ENCODE measurements at regions not wholly inside any gene's neighbourhood (a gene's known extent, or its start where the extent isn't known, plus 50 kb on each side); places are given as distances from the start of the nearest gene placed in this dataset.

GRCh38 chr3:110910346-110910955 lies 161.2 kb upstream of the NECTIN3 start:
- WGBS, 3 donors = 62 to 80% (median 77%) methylated on average over 4 of the region's 4 CpGs
- no peaks in the 10 kb centered on the region for H3K9me3 ChIP-seq (ENCODE audit: control insufficient read depth in 2 of 2, insufficient read depth in 1 of 2, low read depth in 1 of 2, low read length in 1 of 2)
- no peak overlapping the region for H3K27ac ChIP-seq (ENCODE audit: low read depth in 1 of 3, low read length in 2 of 3)
- no peak overlapping the region for H3K4me3 ChIP-seq (ENCODE audit: low read depth in 1 of 3, low read length in 3 of 3)
- no peaks in the 10 kb centered on the region for H3K36me3 ChIP-seq (ENCODE audit: control insufficient read depth in 3 of 3, insufficient read depth in 2 of 3, low read depth in 1 of 3, low read length in 3 of 3)
- no peak for DNase-seq
- H3K4me1 ChIP-seq (ENCODE audit: control insufficient read depth in 3 of 3, insufficient read depth in 2 of 3, low read depth in 1 of 3, low read length in 2 of 3) = no peaks in the 10 kb centered on the region
- no peaks in the 10 kb centered on the region for H3K27me3 ChIP-seq (ENCODE audit: control insufficient read depth in 3 of 3, insufficient read depth in 3 of 3, low read length in 3 of 3)
- no peak for FAIRE-seq

- DNase-seq = no peak
- FAIRE-seq = no peak
- Histone ChIP-seq H3K4me3 (ENCODE audit: low read depth in 1 of 3, low read length in 3 of 3) (no peak overlapping the region), H3K27me3 (ENCODE audit: control insufficient read depth in 3 of 3, insufficient read depth in 3 of 3, low read length in 3 of 3) (no peaks in the 10 kb centered on the region), H3K9me3 (ENCODE audit: control insufficient read depth in 2 of 2, insufficient read depth in 1 of 2, low read depth in 1 of 2, low read length in 1 of 2) (peaks cover 0 to 10% of the 10 kb centered on the region in 2 donors), H3K4me1 (ENCODE audit: control insufficient read depth in 3 of 3, insufficient read depth in 2 of 3, low read depth in 1 of 3, low read length in 2 of 3) (no peaks in the 10 kb centered on the region), H3K36me3 (ENCODE audit: control insufficient read depth in 3 of 3, insufficient read depth in 2 of 3, low read depth in 1 of 3, low read length in 3 of 3) (no peaks in the 10 kb centered on the region), H3K27ac (ENCODE audit: low read depth in 1 of 3, low read length in 2 of 3) (no peak overlapping the region)
- 86 to 94% (median 87%) methylated on average over 4 of the region's 4 CpGs for WGBS, 3 donors
Observed at GRCh38 chr3:110918963-110919362, 152.7 kb upstream of the NECTIN3 start.

DNA sequence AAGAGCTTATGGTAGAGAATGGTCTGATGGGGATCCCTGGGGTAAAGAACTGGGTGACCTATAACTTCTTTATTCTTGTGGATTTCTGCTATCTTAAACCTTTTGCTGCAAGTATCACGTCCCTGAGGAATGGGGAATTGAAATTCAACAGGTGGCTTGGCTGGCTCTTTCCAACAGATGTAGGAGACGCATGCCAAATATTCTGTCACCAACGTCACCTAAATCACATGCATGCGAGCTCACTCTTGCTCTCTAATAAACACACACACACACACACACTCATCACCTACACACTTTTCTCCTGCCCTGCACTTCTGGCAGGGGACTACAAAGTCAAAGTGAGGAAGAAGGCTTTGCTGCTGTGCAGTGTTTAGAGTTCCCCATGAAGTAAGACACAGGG lies 145.8 kb upstream of the NECTIN3 start:
- no peaks in the 10 kb centered on the region for H3K4me1 ChIP-seq (ENCODE audit: control insufficient read depth in 3 of 3, insufficient read depth in 2 of 3, low read depth in 1 of 3, low read length in 2 of 3)
- H3K4me3 ChIP-seq (ENCODE audit: low read depth in 1 of 3, low read length in 3 of 3) = no peak overlapping the region
- no peak for DNase-seq
- H3K27me3 ChIP-seq (ENCODE audit: control insufficient read depth in 3 of 3, insufficient read depth in 3 of 3, low read length in 3 of 3) = peaks cover 0 to 3% (median 0%) of the 10 kb centered on the region in 3 donors
- no peaks in the 10 kb centered on the region for H3K9me3 ChIP-seq (ENCODE audit: control insufficient read depth in 2 of 2, insufficient read depth in 1 of 2, low read depth in 1 of 2, low read length in 1 of 2)
- H3K36me3 ChIP-seq (ENCODE audit: control insufficient read depth in 3 of 3, insufficient read depth in 2 of 3, low read depth in 1 of 3, low read length in 3 of 3) = no peaks in the 10 kb centered on the region
- no peak overlapping the region for H3K27ac ChIP-seq (ENCODE audit: low read depth in 1 of 3, low read length in 2 of 3)
- no peak for FAIRE-seq
- 76 to 88% (median 76%) methylated on average over 4 of the region's 4 CpGs for WGBS, 3 donors

- Histone ChIP-seq H3K27me3 (ENCODE audit: control insufficient read depth in 3 of 3, insufficient read depth in 3 of 3, low read length in 3 of 3) (peaks cover 0 to 3% (median 0%) of the 10 kb centered on the region in 3 donors), H3K36me3 (ENCODE audit: control insufficient read depth in 3 of 3, insufficient read depth in 2 of 3, low read depth in 1 of 3, low read length in 3 of 3) (no peaks in the 10 kb centered on the region), H3K4me1 (ENCODE audit: control insufficient read depth in 3 of 3, insufficient read depth in 2 of 3, low read depth in 1 of 3, low read length in 2 of 3) (no peaks in the 10 kb centered on the region), H3K9me3 (ENCODE audit: control insufficient read depth in 2 of 2, insufficient read depth in 1 of 2, low read depth in 1 of 2, low read length in 1 of 2) (no peaks in the 10 kb centered on the region), H3K27ac (ENCODE audit: low read depth in 1 of 3, low read length in 2 of 3) (no peak overlapping the region), H3K4me3 (ENCODE audit: low read depth in 1 of 3, low read length in 3 of 3) (no peak overlapping the region)
- FAIRE-seq (no peak), DNase-seq (peak in 1 of 2 donors; percentile 8)
- 63 to 78% (median 69%) methylated on average over 1 of the region's 1 CpG for WGBS, 3 donors
Observed at GRCh38 chr3:110928016-110928662, 143.5 kb upstream of the NECTIN3 start.

DNA sequence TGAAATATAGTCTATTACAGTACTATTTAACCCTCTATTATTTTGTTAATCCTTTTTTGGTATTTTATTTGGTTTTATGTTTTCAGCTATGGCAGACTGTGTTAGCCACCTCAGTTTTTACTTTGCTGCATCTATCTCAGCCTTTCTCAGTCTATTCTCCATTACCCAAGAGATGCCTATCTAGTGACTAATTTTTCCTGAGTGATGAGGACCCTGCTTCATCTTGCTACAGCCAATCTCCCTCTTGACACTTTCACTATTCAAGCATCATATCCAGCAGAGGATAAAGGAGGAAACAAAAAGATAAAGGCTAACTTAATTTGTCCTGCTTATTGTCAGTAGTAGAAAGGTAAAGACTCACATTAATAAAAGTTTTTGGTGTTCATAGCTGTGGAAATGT lies 141.8 kb upstream of the NECTIN3 start:
- Histone ChIP-seq H3K27ac (ENCODE audit: low read depth in 1 of 3, low read length in 2 of 3) (no peak overlapping the region), H3K36me3 (ENCODE audit: control insufficient read depth in 3 of 3, insufficient read depth in 2 of 3, low read depth in 1 of 3, low read length in 3 of 3) (no peaks in the 10 kb centered on the region), H3K9me3 (ENCODE audit: control insufficient read depth in 2 of 2, insufficient read depth in 1 of 2, low read depth in 1 of 2, low read length in 1 of 2) (no peaks in the 10 kb centered on the region), H3K27me3 (ENCODE audit: control insufficient read depth in 3 of 3, insufficient read depth in 3 of 3, low read length in 3 of 3) (peaks cover 0 to 3% (median 0%) of the 10 kb centered on the region in 3 donors), H3K4me1 (ENCODE audit: control insufficient read depth in 3 of 3, insufficient read depth in 2 of 3, low read depth in 1 of 3, low read length in 2 of 3) (no peaks in the 10 kb centered on the region), H3K4me3 (ENCODE audit: low read depth in 1 of 3, low read length in 3 of 3) (no peak overlapping the region)
- no peak for DNase-seq
- FAIRE-seq = no peak

DNA sequence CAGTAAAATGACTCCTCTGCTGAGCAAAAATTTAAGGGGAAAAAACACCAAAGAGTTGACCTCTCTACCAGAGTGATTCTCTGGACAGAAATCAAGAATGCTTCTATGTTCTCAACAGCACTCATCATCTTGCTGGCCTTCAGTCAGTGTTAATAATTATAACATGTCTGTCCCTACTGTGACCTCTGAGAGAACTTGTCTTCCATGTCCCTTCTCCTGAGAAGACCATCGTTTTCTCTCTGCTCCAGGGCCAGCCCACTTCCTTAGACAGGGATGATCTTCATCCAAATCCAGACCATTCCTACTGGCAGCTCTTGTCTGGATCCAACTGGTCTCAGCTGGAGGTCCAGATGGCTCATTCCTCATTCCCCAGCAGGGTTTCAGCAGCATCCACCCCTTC lies 139.0 kb upstream of the NECTIN3 start:
- no peaks in the 10 kb centered on the region for H3K27me3 ChIP-seq (ENCODE audit: control insufficient read depth in 3 of 3, insufficient read depth in 3 of 3, low read length in 3 of 3)
- H3K4me3 ChIP-seq (ENCODE audit: low read depth in 1 of 3, low read length in 3 of 3) = no peak overlapping the region
- FAIRE-seq = no peak
- no peak for DNase-seq
- H3K36me3 ChIP-seq (ENCODE audit: control insufficient read depth in 3 of 3, insufficient read depth in 2 of 3, low read depth in 1 of 3, low read length in 3 of 3) = no peaks in the 10 kb centered on the region
- H3K9me3 ChIP-seq (ENCODE audit: control insufficient read depth in 2 of 2, insufficient read depth in 1 of 2, low read depth in 1 of 2, low read length in 1 of 2) = no peaks in the 10 kb centered on the region
- no peak overlapping the region for H3K27ac ChIP-seq (ENCODE audit: low read depth in 1 of 3, low read length in 2 of 3)
- H3K4me1 ChIP-seq (ENCODE audit: control insufficient read depth in 3 of 3, insufficient read depth in 2 of 3, low read depth in 1 of 3, low read length in 2 of 3) = no peaks in the 10 kb centered on the region
- WGBS, 3 donors = 46 to 61% (median 57%) methylated on average over 1 of the region's 1 CpG

GRCh38 chr3:110933821-110934426 lies 137.7 kb upstream of the NECTIN3 start:
- no peak for DNase-seq
- WGBS, 3 donors = 82 to 85% (median 85%) methylated on average over 4 of the region's 4 CpGs
- Histone ChIP-seq H3K27me3 (ENCODE audit: control insufficient read depth in 3 of 3, insufficient read depth in 3 of 3, low read length in 3 of 3) (no peaks in the 10 kb centered on the region), H3K27ac (ENCODE audit: low read depth in 1 of 3, low read length in 2 of 3) (no peak overlapping the region), H3K4me3 (ENCODE audit: low read depth in 1 of 3, low read length in 3 of 3) (no peak overlapping the region), H3K9me3 (ENCODE audit: control insufficient read depth in 2 of 2, insufficient read depth in 1 of 2, low read depth in 1 of 2, low read length in 1 of 2) (no peaks in the 10 kb centered on the region), H3K4me1 (ENCODE audit: control insufficient read depth in 3 of 3, insufficient read depth in 2 of 3, low read depth in 1 of 3, low read length in 2 of 3) (no peaks in the 10 kb centered on the region), H3K36me3 (ENCODE audit: control insufficient read depth in 3 of 3, insufficient read depth in 2 of 3, low read depth in 1 of 3, low read length in 3 of 3) (no peaks in the 10 kb centered on the region)
- FAIRE-seq = no peak

- Histone ChIP-seq H3K36me3 (ENCODE audit: control insufficient read depth in 3 of 3, insufficient read depth in 2 of 3, low read depth in 1 of 3, low read length in 3 of 3) (no peaks in the 10 kb centered on the region), H3K4me3 (ENCODE audit: low read depth in 1 of 3, low read length in 3 of 3) (no peak overlapping the region), H3K27me3 (ENCODE audit: control insufficient read depth in 3 of 3, insufficient read depth in 3 of 3, low read length in 3 of 3) (no peaks in the 10 kb centered on the region), H3K9me3 (ENCODE audit: control insufficient read depth in 2 of 2, insufficient read depth in 1 of 2, low read depth in 1 of 2, low read length in 1 of 2) (peaks cover 0 to 4% of the 10 kb centered on the region in 2 donors), H3K27ac (ENCODE audit: low read depth in 1 of 3, low read length in 2 of 3) (no peak overlapping the region), H3K4me1 (ENCODE audit: control insufficient read depth in 3 of 3, insufficient read depth in 2 of 3, low read depth in 1 of 3, low read length in 2 of 3) (no peaks in the 10 kb centered on the region)
- no peak for DNase-seq
- no peak for FAIRE-seq
Observed at GRCh38 chr3:110938629-110939028, 133.0 kb upstream of the NECTIN3 start.

Measured in small intestine (tissue), 7 donors.